ENCODE measurements at regions not wholly inside any gene's neighbourhood (a gene's known extent, or its start where the extent isn't known, plus 50 kb on each side); places are given as distances from the start of the nearest gene placed in this dataset.

DNA sequence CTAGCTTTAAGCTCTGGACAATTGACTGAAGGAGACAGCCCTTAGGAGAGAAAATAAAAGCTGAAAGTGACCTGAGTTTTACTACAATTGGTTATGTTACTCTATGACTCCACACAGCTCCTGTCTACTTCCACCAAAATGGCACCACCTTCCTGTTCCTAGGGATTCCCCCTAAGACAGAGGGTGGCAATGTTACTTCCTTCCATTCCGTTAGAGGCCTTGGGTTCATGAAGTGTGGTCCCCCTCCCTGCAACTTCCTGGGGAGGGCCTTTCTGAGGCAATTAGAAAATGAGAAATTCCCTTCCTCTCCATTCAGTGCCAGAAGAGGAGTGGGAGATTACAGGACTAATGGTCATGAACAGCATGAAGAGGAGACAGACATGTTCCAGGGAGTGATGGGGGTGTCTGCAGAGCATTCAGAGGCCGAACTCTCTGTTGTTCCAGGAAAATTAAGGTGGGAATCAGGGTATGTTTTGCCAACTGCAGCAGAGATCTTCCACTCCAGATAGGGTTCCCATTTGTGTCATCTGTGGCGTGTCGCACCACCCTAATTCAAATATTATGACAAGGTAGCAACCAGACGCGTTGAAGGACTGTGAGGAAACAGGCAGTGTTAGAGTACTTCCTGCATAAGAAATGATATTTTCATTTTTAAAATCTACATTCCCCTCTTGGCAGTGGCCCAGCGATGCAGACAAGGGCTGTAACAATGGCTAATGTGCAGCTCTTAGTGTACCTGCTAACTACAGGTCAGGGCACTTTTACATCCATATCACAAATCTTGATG lies 53.1 kb upstream of the TRIM67 start:
- DNase-seq (ENCODE audit: low spot score) = no peak

DNA sequence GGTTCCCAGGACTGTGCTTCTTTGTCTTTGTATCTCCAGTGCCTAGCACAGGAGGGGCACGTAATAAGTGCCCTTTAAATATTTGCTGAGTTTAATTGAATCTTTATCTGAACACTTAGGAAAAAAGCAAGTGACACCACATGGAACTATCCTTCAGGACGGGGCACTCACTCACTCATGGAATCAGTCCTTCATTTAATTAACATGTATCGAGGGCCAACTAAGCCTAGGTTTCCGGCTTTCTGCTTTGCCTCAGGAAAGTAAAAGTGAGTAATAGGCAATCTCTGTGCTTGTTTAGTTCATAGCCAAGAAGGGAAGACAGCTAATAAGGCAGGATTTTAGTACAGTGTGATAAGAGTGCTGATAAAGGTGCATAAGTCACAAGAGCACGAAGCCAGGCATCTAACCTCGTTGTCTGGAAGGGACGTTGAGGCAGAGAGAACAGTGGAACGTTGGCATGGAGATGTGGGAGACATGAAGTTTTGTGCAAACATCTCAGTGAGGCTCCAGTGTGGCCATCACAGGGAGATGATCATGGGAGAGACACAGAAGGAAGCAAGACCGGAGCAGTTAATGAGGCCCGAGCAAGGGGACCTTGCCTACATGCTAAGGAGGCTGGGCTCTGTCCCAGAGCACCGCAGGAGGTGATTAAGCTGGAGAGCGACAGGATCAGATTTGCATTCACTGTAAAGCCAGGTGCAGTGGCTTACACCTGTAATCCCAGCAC lies 54.1 kb upstream of the TRIM67 start:
- DNase-seq (ENCODE audit: low spot score) = no peak

DNA sequence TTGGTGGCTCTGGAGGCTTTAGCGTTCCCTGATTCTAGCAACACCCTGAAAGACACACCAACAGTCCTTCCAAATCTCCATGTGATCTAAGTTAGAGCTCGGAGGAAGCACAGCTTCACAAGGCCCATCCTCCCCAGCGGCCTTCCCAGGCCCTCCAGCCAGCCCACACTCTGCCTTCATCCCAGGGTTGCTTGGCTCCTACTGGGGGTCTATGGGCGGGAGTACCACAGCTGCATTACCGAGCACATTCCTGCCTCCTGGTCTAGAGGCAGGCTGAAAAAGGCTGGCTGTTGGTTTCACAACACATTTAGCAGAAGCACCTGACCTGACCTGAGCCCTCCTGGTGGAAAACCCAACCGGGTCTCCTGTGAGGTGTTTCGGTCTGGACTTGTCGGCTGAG lies 54.7 kb upstream of the TRIM67 start:
- DNase-seq (ENCODE audit: low spot score) = no peak

DNA sequence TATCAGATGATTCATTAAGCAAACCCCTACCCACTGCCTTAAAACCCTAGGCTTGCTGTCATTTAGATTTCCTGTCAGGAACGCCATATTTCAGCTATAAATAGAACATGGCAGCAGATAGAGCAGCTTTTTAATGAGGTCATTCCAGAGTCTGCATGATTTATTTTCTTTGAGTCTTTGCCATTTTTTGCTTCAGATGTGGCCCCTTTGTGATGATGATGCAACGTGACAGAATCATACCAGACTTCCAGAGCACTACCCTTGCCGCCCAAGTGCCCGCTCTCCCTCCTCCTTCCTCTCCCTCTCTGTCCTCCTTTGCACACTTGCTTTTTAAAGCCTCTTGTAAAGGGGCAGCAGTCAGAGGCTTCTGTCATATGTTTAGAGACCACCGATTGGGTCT lies 55.5 kb upstream of the TRIM67 start:
- DNase-seq (ENCODE audit: low spot score) = no peak

DNA sequence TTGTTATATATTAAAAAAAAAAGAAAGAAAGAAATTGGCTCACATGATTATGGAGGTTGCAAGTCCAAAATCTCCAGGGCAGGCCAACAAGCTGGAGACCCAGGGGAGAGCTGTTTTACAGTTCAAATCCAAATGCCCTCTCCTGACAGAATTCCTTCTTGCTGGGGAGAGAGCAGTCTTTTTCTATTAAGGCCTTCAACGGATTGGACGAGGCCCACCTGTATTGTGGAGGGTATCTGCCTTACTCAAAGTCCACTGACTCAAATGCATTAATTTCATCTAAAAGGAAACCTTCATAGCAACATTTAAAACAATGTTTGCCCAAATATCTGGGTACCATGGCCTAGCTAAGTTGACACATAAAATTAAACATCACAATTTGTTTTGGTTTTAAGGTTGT lies 56.9 kb upstream of the TRIM67 start:
- DNase-seq (ENCODE audit: low spot score) = no peak

DNA sequence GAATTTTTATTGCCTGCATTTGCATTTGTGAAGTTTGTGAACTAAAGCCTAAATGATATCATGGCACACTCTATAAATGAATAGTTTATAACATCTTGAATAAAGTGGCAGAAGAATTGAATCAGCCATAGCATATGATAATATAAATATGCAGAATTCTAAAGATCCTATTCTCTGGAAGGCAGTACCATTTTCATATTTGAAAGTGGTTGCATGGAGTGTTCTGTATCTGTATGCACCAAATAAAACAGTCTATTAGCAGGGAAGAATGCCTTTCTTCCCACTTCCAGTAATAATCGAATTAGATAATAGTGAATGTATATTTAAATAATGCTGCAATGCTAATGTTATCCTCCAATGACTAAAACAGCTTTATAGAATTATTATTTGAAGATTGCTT lies 57.9 kb upstream of the TRIM67 start:
- DNase-seq (ENCODE audit: low spot score) = no peak

DNA sequence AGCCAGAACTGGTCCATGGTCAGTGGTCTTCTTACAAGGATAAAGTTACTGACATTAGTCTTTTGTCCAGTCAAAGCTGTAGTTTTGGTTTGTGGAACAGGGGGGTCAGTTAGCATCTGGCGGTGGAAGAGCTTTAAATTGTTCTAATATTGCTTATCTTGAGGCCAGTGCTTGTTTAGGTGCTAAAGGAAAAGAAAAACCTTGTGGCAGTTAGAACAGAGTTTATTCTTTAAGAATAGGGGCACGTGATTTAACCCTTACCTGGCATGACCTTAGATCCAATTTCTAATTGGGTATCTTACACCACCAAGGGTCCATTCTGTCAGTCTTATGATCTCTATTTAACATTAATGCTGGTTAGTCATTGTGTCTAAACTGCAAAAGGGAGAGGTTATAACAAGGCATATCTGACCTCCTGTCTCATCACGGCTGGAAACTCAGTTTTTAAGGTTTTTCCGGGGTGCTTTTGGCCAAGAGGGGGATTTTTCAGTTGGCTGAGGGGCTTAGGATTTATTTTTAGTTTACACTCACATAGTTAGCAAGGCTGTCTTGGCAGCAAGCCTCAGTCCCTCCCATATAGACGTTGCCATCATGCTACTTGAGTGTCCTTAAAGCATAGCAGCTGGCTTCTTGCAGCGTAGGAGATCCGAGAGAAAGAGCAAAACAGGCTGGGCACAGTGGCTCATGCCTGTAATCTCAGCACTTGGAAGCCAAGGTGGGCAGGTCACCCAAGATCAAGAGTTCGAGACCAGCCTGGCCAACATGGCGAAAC lies 60.1 kb upstream of the FAM89A start:
- no peak for DNase-seq (ENCODE audit: low spot score)

DNA sequence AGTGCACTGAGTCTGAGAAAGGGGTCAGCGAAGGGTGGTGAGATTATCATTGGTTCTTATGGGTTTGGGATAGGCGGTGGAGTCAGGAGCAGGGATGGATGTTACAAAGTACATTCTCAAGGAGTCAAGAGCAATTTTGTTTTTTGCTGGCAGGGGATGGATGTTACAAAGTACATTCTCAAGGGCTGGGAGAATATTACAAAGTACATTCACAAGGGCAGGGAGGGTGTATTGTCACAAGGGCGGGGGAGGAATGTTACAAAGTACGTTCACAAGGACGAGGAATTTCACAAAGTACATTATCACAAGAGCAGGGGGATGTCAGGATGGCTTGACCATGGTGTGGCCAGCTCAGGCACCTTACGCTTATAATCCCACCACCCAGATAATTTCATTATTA lies 59.3 kb upstream of the FAM89A start:
- no peak for DNase-seq (ENCODE audit: low spot score)

DNA sequence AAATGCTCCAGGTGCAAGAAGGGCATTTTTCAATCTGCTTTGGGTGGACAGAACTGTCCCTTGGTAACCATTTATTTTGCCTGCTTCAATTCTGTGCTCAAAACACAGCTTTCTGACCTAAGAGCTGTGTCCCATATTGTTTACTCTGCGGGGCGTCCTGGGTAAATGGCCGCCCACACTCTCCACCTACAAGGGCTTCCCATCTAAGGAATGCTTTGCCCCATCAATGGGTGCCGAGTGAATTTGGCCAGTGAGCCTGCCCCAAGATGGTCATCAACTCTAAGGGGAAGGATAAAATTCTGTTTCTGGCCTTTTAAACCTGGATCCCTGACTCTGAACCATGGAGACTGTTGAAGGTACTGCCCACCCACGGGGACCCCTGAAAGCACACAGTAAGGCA lies 55.5 kb upstream of the FAM89A start:
- DNase-seq (ENCODE audit: low spot score) = no peak

DNA sequence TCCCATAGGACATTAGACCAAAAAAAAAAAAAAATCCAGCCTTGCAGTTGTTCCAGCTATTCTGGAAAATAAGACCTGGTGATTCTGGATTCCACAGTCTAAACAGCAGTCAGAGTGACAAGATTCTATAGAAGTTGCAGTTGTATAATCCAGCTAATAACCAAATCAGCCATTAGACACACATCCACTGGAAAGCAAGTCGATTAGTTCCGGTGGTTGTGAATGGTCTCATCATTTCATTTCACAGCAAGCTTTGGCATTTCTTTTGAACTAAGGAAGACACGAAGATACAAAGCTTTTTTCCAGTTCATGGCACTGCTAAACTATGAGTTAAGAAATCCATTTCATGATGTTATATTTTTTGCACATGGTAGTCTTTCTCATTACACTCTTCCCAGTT lies 54.4 kb upstream of the FAM89A start:
- no peak for DNase-seq (ENCODE audit: low spot score)

DNA sequence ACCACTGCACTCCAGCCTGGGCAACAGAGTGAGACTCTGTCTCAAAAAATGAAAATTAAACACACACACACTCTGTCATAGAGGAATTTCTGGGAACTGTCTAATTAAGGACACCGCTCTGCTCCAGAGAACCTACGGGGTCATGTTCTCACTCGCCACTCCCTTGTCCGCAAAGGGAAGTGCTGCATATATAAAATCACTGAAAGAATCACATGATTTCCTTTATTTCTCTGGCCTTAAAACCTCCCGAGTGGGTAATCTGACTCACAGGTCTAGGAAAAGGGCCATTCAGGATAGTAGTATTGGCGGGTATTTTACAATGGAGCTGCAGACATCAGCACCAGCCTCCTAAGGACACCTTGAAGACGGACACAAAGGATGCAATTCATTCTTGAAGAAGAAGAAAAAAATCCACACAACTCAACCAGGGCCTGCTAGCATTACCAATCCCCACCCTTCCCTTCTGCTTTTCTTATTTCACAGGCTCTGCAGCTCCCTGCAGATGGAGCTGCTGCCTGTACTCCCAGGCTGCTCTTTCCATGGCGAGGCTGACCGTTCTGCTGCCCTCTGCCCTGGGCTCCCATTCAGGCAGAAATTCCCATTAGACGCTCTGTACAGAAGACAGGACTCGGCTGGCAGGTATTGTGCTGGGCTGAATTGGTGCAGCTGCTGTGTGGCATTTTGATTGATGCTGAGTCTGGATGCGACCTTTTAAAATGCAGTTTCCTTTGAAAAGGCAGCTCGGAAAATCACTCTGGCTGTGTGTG lies 53.3 kb upstream of the FAM89A start:
- no peak for DNase-seq (ENCODE audit: low spot score)

DNA sequence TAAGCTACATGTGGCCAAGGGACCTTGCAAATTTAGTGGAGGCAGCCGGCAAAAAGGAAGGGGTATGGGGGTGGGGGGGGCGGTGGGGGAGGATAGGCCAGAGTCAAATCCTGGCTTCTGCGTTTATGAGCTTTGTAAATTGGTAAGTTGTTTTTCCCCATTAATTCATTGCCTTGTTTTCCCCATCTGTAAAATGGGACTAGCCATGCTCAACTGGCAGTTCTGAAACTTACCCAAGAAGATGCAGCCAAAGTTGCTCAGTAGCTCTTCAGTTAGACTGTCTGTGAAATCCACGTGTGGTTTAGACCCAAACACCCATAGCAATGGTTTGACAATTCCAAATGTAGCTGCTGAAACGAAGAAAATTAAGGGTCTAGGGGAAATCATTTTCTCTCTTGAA lies 52.3 kb upstream of the FAM89A start:
- no peak for DNase-seq (ENCODE audit: low spot score)

DNA sequence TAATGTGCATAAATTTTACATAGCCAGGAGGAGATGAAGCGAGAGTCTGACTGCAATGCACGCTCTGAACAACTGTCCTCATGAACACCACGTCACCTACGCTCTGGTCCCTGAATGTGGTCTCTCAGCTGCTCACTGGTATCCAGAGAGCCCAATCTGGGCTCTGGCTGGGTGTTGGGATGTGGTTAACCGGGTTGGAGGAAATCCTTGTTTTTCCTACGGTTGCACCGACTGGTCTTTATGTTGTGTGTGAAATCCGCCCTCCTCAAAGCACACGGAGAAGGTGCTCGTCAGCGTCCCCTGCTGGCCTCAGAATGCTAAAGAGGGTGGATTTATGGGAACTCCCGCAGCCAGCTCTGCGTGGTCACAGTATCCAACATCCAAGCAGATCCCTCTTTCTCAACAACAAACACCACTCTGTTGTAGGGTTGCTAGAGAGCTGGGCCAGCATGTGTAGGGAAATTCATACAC lies 51.8 kb upstream of the FAM89A start:
- peak; percentile 56 for DNase-seq (ENCODE audit: low spot score)

DNA sequence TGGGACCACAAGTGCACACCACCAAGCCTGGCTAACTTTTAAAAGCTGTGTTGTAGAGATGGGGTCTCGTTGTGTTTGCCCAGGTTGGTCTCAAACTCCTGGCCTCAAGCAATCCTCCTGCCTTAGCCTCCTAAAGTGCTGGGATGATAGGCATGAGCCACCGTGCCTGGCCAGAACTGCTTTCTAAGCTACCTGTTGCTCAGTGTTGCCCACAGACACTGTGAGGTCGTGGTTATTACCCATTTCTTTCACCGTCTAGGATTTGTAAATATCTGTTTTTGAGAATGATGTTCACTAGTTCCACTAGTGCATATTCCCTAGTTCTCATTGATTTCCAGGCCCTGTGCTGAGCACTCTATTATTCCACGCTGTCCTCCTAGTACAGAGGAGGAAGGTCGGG lies 51.4 kb upstream of the FAM89A start:
- no peak for DNase-seq (ENCODE audit: low spot score)

Measured in NAMALWA (cell line).